Limb (tissue), 2 donors: ENCODE measurements at regions not wholly inside any gene's neighbourhood (a gene's known extent, or its start where the extent isn't known, plus 50 kb on each side); places are given as distances from the start of the nearest gene placed in this dataset.
"Not testable (repeated sequence)": the region's sequence is repeated elsewhere in the genome, so short reads cannot be mapped to it uniquely, and the experiment has no call there.

Experiments used
- DNase-seq, 2 donors: peaks; one replicate each; pipeline ENCODE4 v3.0.0-alpha.2; 2016; ENCODE audit errors: extremely low spot score in 2 of 2

- DNase-seq, result no peak
These were observed 558.9 kb upstream of the KLF4 start for GRCh38 chr9:108048406-108049025.

- not testable (repeated sequence) for DNase-seq
These were observed 558.2 kb upstream of the KLF4 start for GRCh38 chr9:108047777-108048176.

- DNase-seq, result no peak
These were observed 557.7 kb upstream of the KLF4 start for GRCh38 chr9:108047264-108047663.

- no peak for DNase-seq
These were observed 556.3 kb upstream of the KLF4 start for GRCh38 chr9:108045851-108046250.

GRCh38 chr9:108043585-108043984 is 554.0 kb upstream of the KLF4 start:
- no peak for DNase-seq

- DNase-seq, result no peak
These were observed 552.0 kb upstream of the KLF4 start for GRCh38 chr9:108041551-108041950.

GRCh38 chr9:108040783-108041182 is 551.2 kb upstream of the KLF4 start:
- no peak for DNase-seq

GRCh38 chr9:108039493-108039892 is 549.9 kb upstream of the KLF4 start:
- DNase-seq, result no peak

GRCh38 chr9:108039012-108039411 is 549.4 kb upstream of the KLF4 start:
- DNase-seq, result no peak

- DNase-seq, result no peak
These were observed 545.9 kb upstream of the KLF4 start for GRCh38 chr9:108035487-108035886.

- peak; percentile 38 to 48 for DNase-seq
These were observed 544.7 kb upstream of the KLF4 start for GRCh38 chr9:108033976-108034964.

- not testable (repeated sequence) for DNase-seq
These were observed 542.5 kb upstream of the KLF4 start for GRCh38 chr9:108032079-108032478.

GRCh38 chr9:108031221-108031620 is 541.7 kb upstream of the KLF4 start:
- DNase-seq, result not testable (repeated sequence)

GRCh38 chr9:108026718-108027117 is 537.1 kb upstream of the KLF4 start:
- DNase-seq, result not testable (repeated sequence)

- no peak for DNase-seq
These were observed 535.0 kb upstream of the KLF4 start for GRCh38 chr9:108024604-108025003.

GRCh38 chr9:108022246-108022935 is 532.8 kb upstream of the KLF4 start:
- no peak for DNase-seq

GRCh38 chr9:108021096-108021710 is 531.6 kb upstream of the KLF4 start:
- no peak for DNase-seq

- DNase-seq, result no peak
These were observed 530.3 kb upstream of the KLF4 start for GRCh38 chr9:108019821-108020220.

- no peak for DNase-seq
These were observed 528.1 kb upstream of the KLF4 start for GRCh38 chr9:108017671-108018070.

GRCh38 chr9:108016446-108016845 is 526.9 kb upstream of the KLF4 start:
- no peak for DNase-seq

- no peak for DNase-seq
These were observed 526.1 kb upstream of the KLF4 start for GRCh38 chr9:108015690-108016089.

GRCh38 chr9:108014353-108014752 is 524.8 kb upstream of the KLF4 start:
- DNase-seq, result no peak
